ENCODE measurements at regions not wholly inside any gene's neighbourhood (a gene's known extent, or its start where the extent isn't known, plus 50 kb on each side); places are given as distances from the start of the nearest gene placed in this dataset.
"Not testable (repeated sequence)": the region's sequence is repeated elsewhere in the genome, so short reads cannot be mapped to it uniquely, and the experiment has no call there.

DNA sequence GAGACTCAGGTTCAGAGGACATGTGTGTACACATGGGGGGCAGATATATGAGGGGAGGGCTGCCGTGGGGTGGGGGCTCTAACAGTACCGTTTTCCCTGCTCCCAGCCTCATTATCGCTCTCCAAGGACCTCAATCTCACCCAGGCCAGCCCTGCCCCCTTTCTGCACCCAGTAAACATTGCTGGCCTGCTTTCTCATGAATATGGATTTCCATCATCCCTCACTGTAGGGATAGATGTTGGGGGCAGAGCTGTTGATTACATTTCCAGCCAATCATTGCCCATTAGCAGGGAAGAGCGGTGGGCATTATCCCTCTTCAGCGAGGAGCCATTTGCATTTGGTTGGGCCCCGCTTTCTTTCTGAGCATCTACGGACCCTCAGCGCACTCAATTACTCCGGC is 273.8 kb downstream of the RPS6KC1 start:
- in situ Hi-C loops (cut with HindIII; ENCODE audit: low sequenced_read_pairs): no loop called here

DNA sequence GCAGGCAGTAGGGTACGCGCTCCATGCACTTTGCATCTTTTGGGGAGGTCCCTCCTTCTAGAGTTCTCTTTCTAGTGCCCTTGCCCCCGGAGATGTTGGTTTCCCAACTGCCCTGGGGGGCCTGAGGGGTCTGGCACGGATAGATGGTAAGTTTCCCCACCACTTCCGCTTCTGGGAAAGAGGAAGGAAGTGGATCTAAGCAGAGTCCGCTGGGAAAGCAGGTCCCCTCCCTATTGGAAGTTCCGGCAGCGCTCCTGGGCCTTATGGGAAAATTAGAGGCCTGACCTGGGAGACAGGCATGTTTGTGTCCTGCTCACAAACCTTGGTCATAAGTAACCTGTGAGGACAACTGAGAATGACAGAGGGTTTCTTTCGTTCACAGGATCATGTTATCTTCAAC is 274.4 kb downstream of the RPS6KC1 start:
- in situ Hi-C loops (cut with HindIII; ENCODE audit: low sequenced_read_pairs): no loop called here

DNA sequence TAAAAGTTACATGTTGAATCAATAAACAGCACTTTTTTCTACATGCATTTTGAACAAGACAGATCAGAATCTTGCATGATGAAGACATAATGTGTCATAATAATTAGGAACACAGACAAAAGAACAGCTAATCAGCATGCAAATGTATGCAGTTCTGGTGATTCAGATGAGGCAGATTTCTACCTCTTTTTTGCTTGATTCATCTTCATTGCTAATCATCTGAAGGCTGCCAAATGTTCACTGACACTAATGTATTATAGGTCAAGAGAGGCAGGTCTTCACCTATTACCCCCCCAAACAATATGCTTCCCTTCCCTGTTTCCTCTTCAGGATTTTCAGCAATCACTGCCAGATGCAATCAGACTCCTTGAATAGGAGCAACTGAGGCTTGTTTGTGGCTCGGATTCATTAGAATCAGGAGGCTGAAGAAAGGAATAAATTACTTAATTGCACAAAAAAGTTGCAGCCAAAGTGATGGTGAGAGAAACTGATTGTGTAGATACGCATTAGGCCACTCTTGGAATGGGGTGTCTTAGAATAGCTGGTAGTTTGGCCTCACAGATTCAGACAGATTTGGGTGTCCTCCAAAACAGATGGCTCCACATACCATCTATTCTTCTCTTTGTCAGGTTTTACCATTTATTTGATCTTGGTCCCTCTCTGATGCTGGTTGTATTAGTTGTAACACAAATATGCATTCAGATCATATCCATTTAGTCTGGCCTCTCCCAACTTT is 275.4 kb downstream of the RPS6KC1 start:
- in situ Hi-C loops (cut with HindIII; ENCODE audit: low sequenced_read_pairs): no loop called here

DNA sequence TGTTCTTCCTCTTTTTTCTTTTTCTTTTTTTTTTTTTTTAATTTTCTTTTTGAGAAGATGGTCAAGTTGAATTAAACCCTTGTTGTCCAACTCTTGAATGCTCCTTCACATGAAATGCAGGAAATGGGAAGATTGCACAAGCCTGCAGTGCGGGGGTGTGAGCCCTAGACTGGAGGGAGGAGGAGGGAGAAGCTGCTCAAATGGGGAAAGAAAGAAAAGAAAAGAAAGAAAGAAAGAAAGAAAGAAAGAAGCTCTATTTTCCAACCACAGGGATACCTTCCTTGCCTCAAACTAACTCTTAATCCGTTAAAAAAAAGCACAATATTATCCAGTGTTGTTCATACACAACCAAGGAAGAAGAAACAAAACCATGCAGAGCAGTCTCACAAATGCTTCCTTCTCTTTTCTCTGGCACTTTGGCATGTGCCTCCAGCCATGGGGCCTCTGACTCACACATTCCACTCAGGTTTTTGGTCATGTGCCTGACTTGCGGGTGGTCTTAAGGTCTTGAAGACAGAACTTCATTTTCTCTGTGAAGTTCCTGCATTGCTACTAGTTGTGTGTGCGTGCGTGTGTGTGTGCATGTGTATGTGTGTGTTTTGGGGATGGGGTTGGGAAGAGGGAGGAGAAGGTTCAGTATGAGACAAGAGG is 276.1 kb downstream of the RPS6KC1 start:
- in situ Hi-C loops (cut with HindIII; ENCODE audit: low sequenced_read_pairs): no loop called here

DNA sequence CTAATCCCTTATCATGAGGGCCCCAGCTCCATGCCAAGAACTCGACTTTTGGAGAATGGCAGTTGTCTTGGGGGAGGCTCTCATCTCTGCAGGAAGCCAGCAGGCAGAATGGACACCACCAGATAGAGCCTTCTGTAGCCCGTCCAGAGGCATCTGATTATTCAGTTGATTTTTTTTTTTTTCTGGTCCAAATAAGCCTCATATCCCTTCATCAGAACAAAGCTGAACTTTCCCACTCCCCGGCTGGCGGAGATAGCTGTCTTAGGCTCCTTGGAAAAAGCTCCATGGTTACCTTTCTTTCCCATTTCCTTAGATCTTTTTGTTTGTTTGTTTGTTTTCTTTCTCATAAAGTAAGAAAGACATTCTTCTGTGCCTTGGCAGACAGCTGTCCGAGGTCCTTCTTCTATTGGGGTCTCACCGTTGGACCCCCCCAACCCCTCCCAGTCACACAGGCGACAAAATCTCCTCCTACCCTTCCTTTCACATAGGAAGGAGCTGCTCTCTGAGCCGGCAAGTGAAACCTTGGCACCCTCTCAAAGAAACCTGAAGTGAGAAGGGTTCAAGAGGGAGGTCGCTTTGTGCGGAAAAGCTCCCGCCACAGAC is 278.5 kb downstream of the RPS6KC1 start:
- in situ Hi-C loops (cut with HindIII; ENCODE audit: low sequenced_read_pairs): no loop called here

DNA sequence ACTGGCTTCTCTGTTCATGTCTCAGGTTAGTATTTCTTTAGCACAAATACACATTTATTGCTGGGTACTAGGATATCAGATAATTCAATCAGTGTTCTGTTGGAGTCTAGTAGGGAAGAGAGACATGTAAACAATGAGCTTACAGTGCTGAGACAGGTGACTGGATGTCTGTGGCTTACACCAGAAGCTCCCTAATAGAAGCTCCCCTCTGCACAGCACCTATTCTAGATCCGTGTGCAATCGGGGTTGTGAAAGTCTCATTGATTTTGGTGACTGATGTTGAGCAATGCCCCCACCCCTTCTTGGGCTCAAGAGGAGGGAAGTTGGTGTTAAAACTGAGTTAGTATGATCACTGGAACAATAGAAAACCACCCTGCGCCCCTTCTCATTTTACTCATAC is 279.2 kb downstream of the RPS6KC1 start:
- in situ Hi-C loops (cut with HindIII; ENCODE audit: low sequenced_read_pairs): no loop called here

DNA sequence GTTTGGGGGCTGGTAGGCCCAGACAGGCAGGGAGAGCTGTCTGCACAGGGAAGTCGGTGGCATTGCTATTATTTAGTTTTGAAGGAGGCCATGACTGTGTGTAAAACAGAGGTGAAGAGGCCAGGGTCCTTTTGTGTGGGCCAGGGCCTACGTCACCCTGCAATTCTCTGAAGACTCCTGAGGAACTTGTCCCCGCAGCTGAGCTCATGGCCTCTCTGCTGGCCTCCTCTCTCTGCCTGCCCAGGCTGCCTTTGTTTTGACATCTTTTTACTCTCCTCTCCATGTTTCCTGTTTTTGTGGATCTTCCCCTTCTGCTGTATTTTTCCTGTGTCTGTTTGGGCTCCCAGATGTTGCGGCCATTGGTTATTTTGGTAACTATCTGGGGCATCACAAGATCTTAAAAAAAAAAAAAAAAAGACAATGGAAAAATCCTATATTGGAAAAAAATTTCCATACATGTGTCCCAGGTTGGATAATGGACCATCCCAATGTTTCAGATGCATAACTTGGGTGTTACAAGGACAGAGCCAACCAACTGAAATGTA is 280.7 kb downstream of the RPS6KC1 start:
- in situ Hi-C loops (cut with HindIII; ENCODE audit: low sequenced_read_pairs): no loop called here

DNA sequence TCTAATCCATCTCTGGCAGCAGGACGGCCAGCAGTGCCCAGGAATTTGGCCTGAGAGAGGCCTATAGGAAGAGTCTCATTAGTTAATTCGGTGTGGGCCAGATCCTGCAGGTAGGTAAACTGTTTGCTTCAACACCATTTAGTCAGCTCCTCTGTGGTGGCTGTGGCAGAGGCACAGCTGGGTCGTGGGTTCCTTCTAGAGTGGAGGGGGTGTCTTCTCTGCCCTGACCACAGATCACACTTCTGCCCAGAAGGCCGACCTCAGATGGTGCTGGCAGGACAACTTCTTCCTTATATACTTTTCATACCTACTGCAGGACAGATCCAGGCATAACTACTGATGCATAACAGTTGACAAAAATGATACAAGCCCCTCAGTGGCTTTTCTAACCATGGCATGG is 281.4 kb downstream of the RPS6KC1 start:
- in situ Hi-C loops (cut with HindIII; ENCODE audit: low sequenced_read_pairs): no loop called here

DNA sequence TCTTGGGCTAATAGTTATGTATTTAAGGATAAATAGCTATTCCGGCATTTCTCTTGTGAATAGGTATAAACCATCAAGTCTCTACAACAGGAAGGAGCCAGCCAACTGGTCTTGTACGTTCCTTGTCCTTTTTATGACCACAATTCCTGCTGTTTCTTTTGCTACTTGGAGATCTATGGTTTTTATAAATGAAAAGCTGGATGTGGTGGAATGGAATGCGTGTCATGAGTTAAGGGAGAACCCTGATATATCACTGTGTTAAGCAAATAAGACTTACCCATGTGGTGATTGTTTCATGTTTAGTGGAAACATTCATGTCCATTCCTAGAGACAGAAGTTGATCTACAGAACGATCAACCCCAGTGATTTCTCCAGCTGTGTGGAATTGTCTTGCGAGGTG is 282.1 kb downstream of the RPS6KC1 start:
- in situ Hi-C loops (cut with HindIII; ENCODE audit: low sequenced_read_pairs): no loop called here

DNA sequence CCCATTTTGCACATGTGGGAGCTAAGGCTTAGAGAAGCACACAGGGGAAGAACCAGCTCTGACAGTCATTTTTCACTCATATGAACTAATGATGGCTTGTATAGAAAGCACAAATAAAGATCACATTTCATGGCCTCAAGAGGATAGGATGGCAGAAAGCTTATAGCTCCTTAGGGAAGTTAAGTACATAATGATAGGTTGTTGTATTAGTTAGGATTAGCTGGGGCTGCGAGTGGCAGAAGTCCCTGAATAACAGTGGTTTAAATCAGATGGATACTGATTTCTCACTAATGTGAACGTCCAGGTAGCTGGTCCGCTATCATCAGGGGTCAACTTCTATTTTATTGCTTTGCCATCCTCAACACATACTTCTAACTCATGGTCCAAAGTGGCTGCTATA is 284.0 kb downstream of the RPS6KC1 start:
- in situ Hi-C loops (cut with HindIII; ENCODE audit: low sequenced_read_pairs): no loop called here

DNA sequence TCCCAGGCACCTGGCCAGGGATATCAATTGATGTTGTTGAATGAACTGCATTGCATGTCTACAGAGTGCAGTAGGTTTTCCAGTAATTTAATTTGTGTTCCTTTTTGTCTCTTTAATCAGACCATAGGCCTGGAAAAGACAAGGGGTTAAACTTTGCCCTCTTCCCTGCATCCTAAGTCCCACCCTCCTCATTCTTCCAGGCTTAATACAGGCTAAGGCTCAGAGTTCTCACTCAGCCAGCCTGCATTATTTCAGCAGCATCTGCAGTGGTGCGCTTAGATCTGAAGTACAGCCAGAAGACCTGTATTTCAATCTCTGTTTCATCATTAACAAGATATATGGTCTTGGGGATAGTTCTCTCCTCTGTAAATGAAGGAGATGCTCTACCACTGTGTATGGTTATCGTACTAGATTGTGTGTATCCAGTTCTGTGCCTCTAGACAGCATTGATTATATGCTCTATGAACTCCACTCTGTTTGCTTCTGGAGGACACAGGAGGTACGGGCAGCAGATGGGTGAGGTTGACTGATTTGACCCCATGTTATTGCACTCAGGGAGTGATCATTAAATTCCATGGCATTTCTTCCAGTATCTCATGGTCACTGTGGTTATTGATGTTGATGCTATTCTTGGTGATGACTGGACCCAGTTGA is 286.1 kb downstream of the RPS6KC1 start:
- in situ Hi-C loops (cut with HindIII; ENCODE audit: low sequenced_read_pairs): no loop called here

DNA sequence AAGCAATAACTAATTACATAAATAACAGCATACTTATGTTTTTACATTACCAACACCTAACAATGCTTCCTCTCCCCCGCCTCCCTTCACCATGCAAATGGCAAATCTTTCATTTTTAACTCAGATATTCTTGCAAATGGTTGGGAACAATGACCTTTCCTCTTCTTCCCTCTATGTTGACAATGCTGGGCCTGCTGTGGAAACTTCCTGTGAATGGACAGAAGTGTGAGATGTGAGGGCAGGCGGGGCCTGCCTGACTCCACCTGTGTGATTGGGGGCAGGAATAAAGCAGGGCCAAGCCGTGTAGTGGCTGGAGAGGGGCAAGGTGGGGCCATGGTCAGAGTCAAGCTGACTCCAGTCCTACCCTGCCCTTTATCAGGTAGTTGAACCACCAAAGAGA is 289.6 kb downstream of the RPS6KC1 start:
- in situ Hi-C loops (cut with HindIII; ENCODE audit: low sequenced_read_pairs): no loop called here

DNA sequence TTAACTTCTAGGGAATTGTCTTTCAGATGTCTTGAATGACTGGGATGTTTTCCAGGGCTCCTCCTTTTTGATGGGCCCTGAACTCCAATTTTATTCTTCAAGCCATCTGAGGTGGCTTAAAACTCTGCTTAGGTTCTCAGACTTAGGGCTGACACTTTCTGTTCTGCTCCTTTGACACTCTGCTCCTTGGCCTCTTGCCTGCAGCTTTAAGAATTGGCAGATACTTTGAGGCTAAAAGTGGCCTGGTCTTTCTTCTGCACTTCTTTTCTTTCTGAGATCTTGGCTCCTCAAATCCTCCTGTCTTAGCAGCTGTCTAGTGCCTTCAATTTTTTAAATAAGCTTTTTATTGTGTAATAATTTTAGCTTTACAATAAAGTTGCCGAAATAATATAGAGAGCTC is 294.6 kb downstream of the RPS6KC1 start:
- in situ Hi-C loops (cut with HindIII; ENCODE audit: low sequenced_read_pairs): no loop called here

DNA sequence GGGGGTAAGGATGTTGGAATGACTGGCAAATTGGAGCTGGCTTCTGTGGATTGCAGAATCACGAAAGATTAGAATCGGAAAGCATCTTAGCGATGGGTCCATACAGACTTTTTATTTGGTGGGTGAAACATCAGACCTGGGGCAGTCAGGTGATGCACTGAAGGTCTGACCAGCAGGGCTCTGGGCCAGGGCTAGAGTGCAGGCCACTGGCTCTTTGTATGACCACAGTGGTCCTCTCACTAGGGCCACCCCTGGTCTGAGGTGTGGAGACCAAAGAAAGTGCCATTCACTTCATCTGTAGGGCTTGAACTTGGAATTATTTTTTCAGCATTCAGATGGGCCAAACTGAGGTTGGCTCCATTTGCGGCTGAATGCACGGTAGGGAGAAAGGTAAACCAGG is 306.4 kb downstream of the RPS6KC1 start:
- in situ Hi-C loops (cut with HindIII; ENCODE audit: low sequenced_read_pairs): no loop called here

DNA sequence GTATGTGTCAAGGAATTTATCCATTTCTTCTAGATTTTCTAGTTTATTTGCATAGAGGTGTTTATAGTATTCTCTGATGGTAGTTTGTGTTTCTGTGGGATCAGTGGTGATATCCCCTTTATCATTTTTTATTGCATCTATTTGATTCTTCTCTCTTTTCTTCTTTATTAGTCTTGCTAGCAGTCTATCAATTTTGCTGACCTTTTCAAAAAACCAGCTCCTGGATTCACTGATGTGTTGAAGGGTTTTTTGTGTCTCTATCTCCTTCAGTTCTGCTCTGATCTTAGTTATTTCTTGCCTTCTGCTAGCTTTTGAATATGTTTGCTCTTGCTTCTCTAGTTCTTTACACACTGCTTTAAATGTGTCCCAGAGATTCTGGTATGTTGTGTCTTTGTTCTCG is 307.3 kb downstream of the RPS6KC1 start:
- in situ Hi-C loops (cut with HindIII; ENCODE audit: low sequenced_read_pairs): not testable (repeated sequence)

DNA sequence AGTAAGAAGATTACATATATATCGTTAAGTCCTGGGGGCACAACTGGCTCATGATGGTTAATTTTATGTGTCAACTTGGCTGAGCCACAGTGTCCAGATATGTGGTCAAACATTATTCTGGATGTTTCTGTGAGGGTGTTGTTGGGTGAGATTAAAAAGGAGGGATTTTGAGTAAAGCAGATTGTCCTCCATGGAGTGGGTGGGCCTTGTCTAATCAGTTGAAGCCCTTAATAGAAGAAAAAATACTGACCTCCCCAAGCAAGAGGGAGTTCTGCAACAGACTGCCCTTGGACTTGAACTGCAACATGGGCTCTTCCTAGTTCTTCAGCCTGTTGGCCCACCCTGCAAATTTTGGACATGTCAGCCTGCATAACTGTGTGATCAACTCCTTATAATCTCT is 311.6 kb downstream of the RPS6KC1 start:
- in situ Hi-C loops (cut with HindIII; ENCODE audit: low sequenced_read_pairs): no loop called here

DNA sequence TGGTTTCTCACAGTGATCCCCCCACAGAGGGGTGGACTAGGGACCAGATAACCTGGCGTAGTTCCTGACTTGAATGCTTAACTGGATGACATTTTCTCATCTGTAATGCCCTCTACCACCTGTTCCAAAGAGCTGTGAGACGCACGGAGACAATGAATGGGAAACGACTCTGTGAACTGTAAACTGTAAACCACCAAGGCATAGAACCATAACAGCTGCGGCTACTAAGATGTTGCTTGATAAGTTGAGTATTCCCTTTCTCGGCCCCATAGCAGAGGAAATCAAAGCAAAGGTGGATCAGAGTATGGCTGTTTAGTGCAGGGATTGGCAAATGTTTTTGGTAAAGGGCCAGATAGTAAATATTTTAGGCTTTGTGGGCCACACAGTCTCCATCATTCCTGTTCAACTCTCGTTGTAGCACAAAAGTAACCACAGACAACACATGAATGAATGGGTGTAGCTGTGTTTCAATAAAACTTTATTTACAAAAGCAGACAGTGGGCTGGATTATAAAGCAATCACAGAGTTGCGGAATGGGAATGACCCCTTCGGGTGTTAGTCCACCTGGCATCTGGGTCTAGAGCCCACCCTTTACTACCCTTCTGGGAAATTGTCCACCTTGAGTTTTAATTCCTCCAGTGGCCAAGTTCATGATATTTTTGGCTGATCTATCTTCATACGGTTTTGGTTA is 315.2 kb downstream of the RPS6KC1 start:
- in situ Hi-C loops (cut with HindIII; ENCODE audit: low sequenced_read_pairs): no loop called here

DNA sequence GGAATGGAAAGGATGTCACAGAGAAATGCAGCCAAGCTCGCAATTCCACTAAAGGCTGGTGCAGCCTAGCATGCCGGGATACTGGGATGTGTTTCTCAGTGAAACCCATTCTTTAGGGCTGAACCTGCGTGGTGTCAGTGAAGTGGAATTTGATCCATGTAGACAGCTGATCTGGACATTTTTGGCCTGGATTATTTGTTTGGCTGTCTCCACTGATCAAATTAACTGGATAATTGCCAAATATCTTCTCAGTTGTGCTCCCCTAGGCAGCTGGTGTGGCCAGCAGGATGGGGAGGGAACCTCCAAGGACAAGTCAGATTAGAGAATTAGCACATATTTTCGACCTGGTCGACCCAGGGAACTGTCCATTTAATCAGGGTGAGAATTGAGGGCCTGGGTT is 318.4 kb downstream of the RPS6KC1 start:
- in situ Hi-C loops (cut with HindIII; ENCODE audit: low sequenced_read_pairs): no loop called here

DNA sequence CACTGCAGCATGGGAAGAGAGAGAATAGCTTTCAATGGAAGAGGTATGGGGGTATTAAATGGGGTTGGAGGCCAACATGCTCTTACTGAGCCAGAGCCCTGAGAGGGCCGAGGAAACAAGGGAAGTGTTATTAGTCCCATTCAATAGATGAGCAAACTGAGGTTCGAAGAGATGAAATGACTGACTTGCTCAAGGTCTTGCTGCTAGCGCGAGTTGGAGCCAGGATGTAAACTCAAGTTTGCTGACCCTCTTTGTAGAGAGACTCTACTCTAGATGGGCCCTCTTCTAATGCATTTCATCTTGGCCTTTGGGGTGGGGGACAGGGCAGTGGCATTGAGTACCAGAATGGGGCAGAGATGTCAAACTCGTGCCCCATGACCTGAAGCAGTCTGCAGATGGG is 319.5 kb downstream of the RPS6KC1 start:
- in situ Hi-C loops (cut with HindIII; ENCODE audit: low sequenced_read_pairs): no loop called here

DNA sequence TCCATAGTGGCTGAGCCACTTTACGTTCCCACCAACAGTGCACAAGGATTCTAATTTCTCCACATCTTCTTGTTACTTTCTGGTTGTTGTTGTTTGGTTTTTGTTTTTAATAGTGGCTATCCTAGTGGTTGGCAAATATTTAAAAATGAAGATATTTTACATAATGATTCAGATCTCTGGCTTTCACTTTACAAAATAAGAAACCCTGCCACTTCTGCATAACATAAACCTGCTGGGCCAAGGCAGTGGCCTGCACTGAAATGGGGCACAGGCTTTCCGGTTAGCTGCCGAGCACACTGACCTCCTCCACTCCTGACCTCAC is 320.4 kb downstream of the RPS6KC1 start:
- in situ Hi-C loops (cut with HindIII; ENCODE audit: low sequenced_read_pairs): no loop called here

Measured in endothelial cell of hepatic sinusoid (primary cell).